Duodenal mucosa (tissue), 2 donors: ENCODE measurements at regions not wholly inside any gene's neighbourhood (a gene's known extent, or its start where the extent isn't known, plus 50 kb on each side); places are given as distances from the start of the nearest gene placed in this dataset.

Source experiments
- H3K27ac ChIP-seq: one replicate; pipeline ENCODE4 v1.7.0; 2013; ENCODE audit warnings: low read depth, low read length
- H3K27me3 ChIP-seq, 2 donors: one replicate each; pipeline ENCODE4 v1.7.0; 2013; ENCODE audit warnings: low read length in 2 of 2, control low read depth in 1 of 2; ENCODE audit not compliant: insufficient read depth in 2 of 2, control insufficient read depth in 1 of 2
- H3K36me3 ChIP-seq, 2 donors: one replicate each; pipeline ENCODE4 v1.7.0; 2013; ENCODE audit warnings: low read length in 2 of 2, control low read depth in 1 of 2; ENCODE audit not compliant: insufficient read depth in 2 of 2, control insufficient read depth in 1 of 2
- H3K4me1 ChIP-seq, 2 donors: one replicate each; pipeline ENCODE4 v1.7.0; 2013; ENCODE audit warnings: low read length in 2 of 2, control low read depth in 1 of 2; ENCODE audit not compliant: insufficient read depth in 2 of 2, control insufficient read depth in 1 of 2
- H3K4me3 ChIP-seq, 2 donors: one replicate each; pipeline ENCODE4 v1.7.0; 2013; ENCODE audit warnings: low read length in 2 of 2, low read depth in 1 of 2
- H3K9ac ChIP-seq, 2 donors: one replicate each; pipeline ENCODE4 v1.7.0; 2013; ENCODE audit warnings: low read length in 2 of 2, low read depth in 1 of 2
- H3K9me3 ChIP-seq, 2 donors: one replicate each; pipeline ENCODE4 v1.7.0; 2013; ENCODE audit warnings: low read length in 2 of 2, control low read depth in 1 of 2; ENCODE audit not compliant: control insufficient read depth in 1 of 2

DNA sequence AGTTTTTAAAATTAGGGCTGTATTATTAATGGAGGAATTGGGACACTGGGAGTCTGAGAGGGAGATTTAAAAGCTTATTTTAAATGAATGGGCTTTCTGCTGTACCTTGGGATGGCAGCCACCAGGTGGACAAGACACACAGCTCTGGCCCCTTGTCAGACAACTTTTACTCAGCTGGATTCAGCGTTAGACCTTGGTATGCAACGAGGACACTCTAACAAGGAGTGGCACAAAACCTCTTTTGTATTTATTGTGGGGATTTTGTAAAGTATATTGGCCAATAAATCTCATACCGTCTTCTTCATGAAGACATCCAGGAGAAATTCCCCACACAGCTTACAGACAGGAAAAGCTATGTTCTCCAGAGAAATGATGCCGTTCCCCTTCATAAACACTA lies 105.7 kb downstream of the LCA5 start:
- H3K4me3 ChIP-seq, result no peak overlapping the region
- no peak overlapping the region for H3K27ac ChIP-seq
- H3K9ac ChIP-seq, result no peak overlapping the region
- no peaks in the 10 kb centered on the region for H3K36me3 ChIP-seq
- no peaks in the 10 kb centered on the region for H3K4me1 ChIP-seq
- H3K27me3 ChIP-seq, result no peaks in the 10 kb centered on the region
- no peaks in the 10 kb centered on the region for H3K9me3 ChIP-seq

DNA sequence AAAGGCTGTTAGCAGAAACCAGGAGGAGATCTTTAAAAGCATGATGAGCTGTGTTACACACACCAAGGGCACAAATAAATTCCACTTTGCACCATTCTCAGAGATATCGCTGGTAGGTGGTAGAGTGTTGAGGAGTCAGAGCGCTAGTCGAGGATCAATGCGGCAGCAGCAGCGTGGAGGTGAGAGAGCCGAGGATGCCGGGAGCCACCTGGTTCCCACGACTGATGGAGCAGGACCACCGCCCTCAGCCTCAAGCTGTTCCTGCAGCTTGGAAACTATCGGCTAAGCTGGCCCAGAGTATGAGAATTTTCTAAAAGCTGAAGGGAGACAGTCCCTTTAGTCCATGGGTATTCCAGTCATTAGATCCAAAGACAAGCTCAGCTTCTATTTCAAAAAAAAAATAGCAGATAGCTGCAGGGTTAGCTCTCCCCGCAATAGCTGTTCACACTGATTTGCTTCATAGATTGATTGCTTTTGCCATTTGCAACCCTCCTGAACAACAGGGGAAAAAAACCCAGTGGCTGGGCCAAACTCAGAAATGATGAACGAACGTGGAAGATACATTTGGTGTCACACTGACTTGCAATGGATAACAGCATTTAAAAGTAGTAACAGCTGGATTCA lies 106.2 kb downstream of the LCA5 start:
- Histone ChIP-seq H3K27me3 (no peaks in the 10 kb centered on the region), H3K36me3 (no peaks in the 10 kb centered on the region), H3K9me3 (no peaks in the 10 kb centered on the region), H3K4me3 (no peak overlapping the region), H3K9ac (no peak overlapping the region), H3K4me1 (no peaks in the 10 kb centered on the region), H3K27ac (no peak overlapping the region)

- H3K27ac ChIP-seq, result no peak overlapping the region
- H3K9me3 ChIP-seq, result no peaks in the 10 kb centered on the region
- no peaks in the 10 kb centered on the region for H3K36me3 ChIP-seq
- no peak overlapping the region for H3K4me3 ChIP-seq
- H3K9ac ChIP-seq, result no peak overlapping the region
- no peaks in the 10 kb centered on the region for H3K4me1 ChIP-seq
- H3K27me3 ChIP-seq, result no peaks in the 10 kb centered on the region
These were observed 109.5 kb downstream of the LCA5 start for GRCh38 chr6:79427721-79428120.

- Histone ChIP-seq H3K36me3 (no peaks in the 10 kb centered on the region), H3K27me3 (no peaks in the 10 kb centered on the region), H3K9ac (no peak overlapping the region), H3K4me3 (no peak overlapping the region), H3K4me1 (peaks cover 0 to 5% of the 10 kb centered on the region in 2 donors), H3K27ac (no peak overlapping the region), H3K9me3 (no peaks in the 10 kb centered on the region)
These were observed 110.5 kb downstream of the LCA5 start for GRCh38 chr6:79426625-79427278.

DNA sequence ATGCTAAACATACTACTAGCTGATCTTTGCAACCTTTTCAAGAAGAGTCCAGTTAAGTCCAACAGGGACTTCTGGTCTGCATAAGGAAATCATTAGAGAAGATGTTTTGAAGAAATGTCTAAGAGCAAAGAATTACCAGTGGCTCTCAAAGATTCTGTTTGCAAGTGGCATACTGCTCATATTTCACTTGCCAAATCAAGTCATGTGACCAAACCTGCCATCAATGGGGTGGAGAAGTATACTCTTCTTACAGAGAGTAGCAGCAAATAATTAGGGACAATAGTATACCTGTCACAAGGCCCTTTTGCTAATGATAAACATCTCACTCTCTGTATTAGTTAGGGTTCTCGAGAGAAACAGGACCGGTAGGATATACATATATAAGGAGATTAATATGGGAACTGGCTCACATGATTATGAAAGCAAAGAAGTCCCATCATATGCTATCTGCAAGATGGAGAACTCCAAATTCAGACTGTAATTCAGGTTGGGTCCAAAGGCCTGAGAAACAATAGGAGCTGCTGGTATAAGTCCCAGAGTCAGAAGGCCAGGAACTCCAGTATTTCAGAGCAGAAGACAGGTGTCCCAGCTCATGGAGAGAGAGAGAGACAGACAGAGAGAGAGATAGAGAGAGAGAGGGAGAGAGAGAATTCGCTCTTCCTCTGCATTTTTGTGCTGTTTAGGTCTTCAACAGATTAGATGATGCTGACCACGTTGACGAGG lies 111.5 kb downstream of the LCA5 start:
- Histone ChIP-seq H3K9me3 (no peaks in the 10 kb centered on the region), H3K9ac (no peak overlapping the region), H3K27me3 (no peaks in the 10 kb centered on the region), H3K36me3 (no peaks in the 10 kb centered on the region), H3K27ac (no peak overlapping the region), H3K4me1 (peaks cover 0 to 5% of the 10 kb centered on the region in 2 donors), H3K4me3 (no peak overlapping the region)

GRCh38 chr6:79423216-79423615 lies 114.0 kb downstream of the LCA5 start:
- H3K4me3 ChIP-seq, result no peak overlapping the region
- H3K27me3 ChIP-seq, result no peaks in the 10 kb centered on the region
- no peaks in the 10 kb centered on the region for H3K36me3 ChIP-seq
- H3K9me3 ChIP-seq, result no peaks in the 10 kb centered on the region
- H3K9ac ChIP-seq, result no peak overlapping the region
- H3K4me1 ChIP-seq, result peaks cover 0 to 5% of the 10 kb centered on the region in 2 donors
- no peak overlapping the region for H3K27ac ChIP-seq

GRCh38 chr6:79422666-79423065 lies 114.6 kb downstream of the LCA5 start:
- no peaks in the 10 kb centered on the region for H3K9me3 ChIP-seq
- H3K27me3 ChIP-seq, result no peaks in the 10 kb centered on the region
- H3K4me1 ChIP-seq, result peaks cover 0 to 5% of the 10 kb centered on the region in 2 donors
- H3K27ac ChIP-seq, result no peak overlapping the region
- no peaks in the 10 kb centered on the region for H3K36me3 ChIP-seq
- H3K9ac ChIP-seq, result no peak overlapping the region
- no peak overlapping the region for H3K4me3 ChIP-seq

DNA sequence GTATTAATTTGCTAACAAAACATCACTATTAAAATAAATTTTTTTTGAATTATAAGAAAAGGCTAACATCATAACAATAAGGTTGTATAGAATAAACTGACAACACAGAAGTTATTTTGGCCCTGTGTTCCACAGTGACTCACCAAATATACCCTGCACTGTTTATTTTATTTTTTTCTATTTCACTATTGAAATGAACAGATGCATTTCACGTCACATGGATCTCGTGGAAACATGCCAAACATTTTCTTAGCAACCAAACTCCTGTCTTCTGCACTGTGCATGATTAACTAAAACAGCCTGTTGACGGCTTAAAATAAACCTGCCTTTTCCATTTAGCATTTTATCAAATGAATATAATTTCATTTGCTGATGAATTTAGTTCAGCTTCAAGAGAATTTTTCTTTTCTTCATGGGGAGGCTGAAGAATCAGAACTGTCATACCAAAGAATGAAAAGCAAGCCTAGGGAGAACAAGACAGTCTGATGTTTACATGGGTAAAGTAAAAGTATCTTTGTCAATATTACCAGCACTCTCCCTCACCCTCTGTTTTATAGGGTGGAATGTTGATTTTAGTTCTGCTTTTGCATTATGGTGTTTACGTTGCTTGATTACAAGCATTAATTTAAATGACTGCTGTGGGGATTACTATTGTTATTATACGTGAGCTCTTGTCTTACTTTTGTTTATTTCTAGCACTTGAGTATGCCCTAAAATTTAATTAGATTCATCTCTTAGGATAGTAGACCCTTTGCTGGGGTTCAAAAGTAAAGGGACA lies 115.3 kb downstream of the LCA5 start:
- H3K27me3 ChIP-seq, result no peaks in the 10 kb centered on the region
- H3K4me3 ChIP-seq, result no peak overlapping the region
- H3K27ac ChIP-seq, result no peak overlapping the region
- H3K9ac ChIP-seq, result no peak overlapping the region
- peaks cover 0 to 5% of the 10 kb centered on the region in 2 donors for H3K4me1 ChIP-seq
- H3K9me3 ChIP-seq, result no peaks in the 10 kb centered on the region
- H3K36me3 ChIP-seq, result no peaks in the 10 kb centered on the region

GRCh38 chr6:79421001-79421411 lies 116.2 kb downstream of the LCA5 start:
- H3K27me3 ChIP-seq, result no peaks in the 10 kb centered on the region
- peaks cover 0 to 5% of the 10 kb centered on the region in 2 donors for H3K4me1 ChIP-seq
- H3K27ac ChIP-seq, result no peak overlapping the region
- H3K36me3 ChIP-seq, result no peaks in the 10 kb centered on the region
- H3K4me3 ChIP-seq, result no peak overlapping the region
- no peaks in the 10 kb centered on the region for H3K9me3 ChIP-seq
- H3K9ac ChIP-seq, result no peak overlapping the region

- no peak overlapping the region for H3K4me3 ChIP-seq
- no peaks in the 10 kb centered on the region for H3K27me3 ChIP-seq
- H3K9ac ChIP-seq, result no peak overlapping the region
- no peaks in the 10 kb centered on the region for H3K36me3 ChIP-seq
- H3K27ac ChIP-seq, result no peak overlapping the region
- peaks cover 0 to 5% of the 10 kb centered on the region in 2 donors for H3K4me1 ChIP-seq
- no peaks in the 10 kb centered on the region for H3K9me3 ChIP-seq
These were observed 117.2 kb downstream of the LCA5 start for GRCh38 chr6:79420054-79420453.
